Gastrocnemius medialis (tissue), 4 donors: ENCODE measurements at regions not wholly inside any gene's neighbourhood (a gene's known extent, or its start where the extent isn't known, plus 50 kb on each side); places are given as distances from the start of the nearest gene placed in this dataset.
"Not testable (repeated sequence)": the region's sequence is repeated elsewhere in the genome, so short reads cannot be mapped to it uniquely, and the experiment has no call there.

ENCODE experiments used
- ATAC-seq, 2 donors: fragments of 150-250 bp; one replicate each; pipeline ENCODE4 v1.9.1; 2016
- DNase-seq, 2 donors: peaks; one replicate each; pipeline ENCODE4 v3.0.0-alpha.2; 2019
- H3K27ac ChIP-seq, 4 donors: fragments of 200-600 bp; sonication (generic); 1 replicate in 1 of 4; 2 replicates in 3 of 4; pipeline ENCODE4 v1.5.1; 2016 to 2018; ENCODE audit warnings: mild to moderate bottlenecking in 2 of 4, moderate library complexity in 1 of 4
- H3K27me3 ChIP-seq, 3 donors: fragments of 200-600 bp; sonication (generic) in 2 of 3; 1 replicate in 1 of 3; 2 replicates in 2 of 3; pipeline versions ENCODE4 v1.5.1 to v1.6.0; 2016 to 2019; ENCODE audit warnings: mild to moderate bottlenecking in 1 of 3, moderate library complexity in 1 of 3
- H3K36me3 ChIP-seq, 2 donors: fragments of 200-600 bp; sonication (generic) in 1 of 2; one replicate each; pipeline ENCODE4 v1.5.1; 2017 to 2018
- H3K4me1 ChIP-seq, 2 donors: fragments of 200-600 bp; sonication (generic) in 1 of 2; one replicate each; pipeline ENCODE4 v1.5.1; 2016 to 2017; ENCODE audit warnings: mild to moderate bottlenecking in 2 of 2
- H3K4me3 ChIP-seq, 4 donors: fragments of 200-600 bp; sonication (generic) in 3 of 4; 1 replicate in 1 of 4; 2 replicates in 3 of 4; pipeline ENCODE4 v1.5.1; 2016 to 2019; ENCODE audit warnings: mild to moderate bottlenecking in 2 of 4
- H3K9me3 ChIP-seq, 3 donors: fragments of 200-600 bp; sonication (generic) in 2 of 3; 1 replicate in 1 of 3; 2 replicates in 2 of 3; pipeline ENCODE4 v1.5.1; 2016 to 2019
- CTCF ChIP-seq, 5 experiments: fragments of 450-650 bp in 3 of 5; fragments of 200-600 bp in 2 of 5; sonication (generic) in 2 of 5; IDR thresholded peaks in 4 of 5; conservative IDR thresholded peaks in 1 of 5; 1 replicate in 4 of 5; 2 replicates in 1 of 5; pipeline ENCODE4 v1.5.1; 2016 to 2019; ENCODE audit warnings: antibody characterized with exemption in 5 of 5, mild to moderate bottlenecking in 3 of 5, moderate library complexity in 3 of 5
- POLR2A ChIP-seq, 2 donors: fragments of 450-650 bp; IDR thresholded peaks; one replicate each; pipeline ENCODE4 v1.6.1; 2017; ENCODE audit warnings: antibody characterized with exemption in 2 of 2, mild to moderate bottlenecking in 2 of 2, moderate library complexity in 2 of 2
- in situ Hi-C, 4 donors: fragments of 200-750 bp; cut with MboI; loops; one replicate each; pipeline versions ENCODE4 v1.15.0 to v1.8.0; 2017; ENCODE audit warnings: low sequenced_read_pairs in 4 of 4
- intact Hi-C: fragments of 100-400 bp; cut with DNase I; formaldehyde crosslinking; loops from one replicate; pipeline ENCODE4 v1.15.1; 2023; ENCODE audit warnings: low total_unique reads

- H3K4me3 ChIP-seq: no peak overlapping the region
- H3K9me3 ChIP-seq: no peaks in the 10 kb centered on the region
- H3K36me3 ChIP-seq: no peaks in the 10 kb centered on the region
- intact Hi-C loops: no loop called here
- ATAC-seq: no peak
- DNase-seq: no peak
- TF ChIP-seq CTCF (IDR thresholded peaks at IDR 0.05 in 4 of 5, conservative IDR thresholded peaks at IDR 0.05 in 1 of 5) (no peak), POLR2A (IDR thresholded peaks at IDR 0.05) (no peak)
- in situ Hi-C loops: no loop called here
- H3K27me3 ChIP-seq: no peaks in the 10 kb centered on the region
- no peak overlapping the region for H3K27ac ChIP-seq
- H3K4me1 ChIP-seq: no peaks in the 10 kb centered on the region
These were observed 504.9 kb upstream of the SOX11 start for GRCh38 chr2:5187283-5187682.

GRCh38 chr2:5188636-5189035 is 503.5 kb upstream of the SOX11 start:
- no peaks in the 10 kb centered on the region for H3K36me3 ChIP-seq
- in situ Hi-C loops: no loop called here
- no peak overlapping the region for H3K4me3 ChIP-seq
- ATAC-seq (no peak), DNase-seq (no peak)
- intact Hi-C loops: no loop called here
- no peaks in the 10 kb centered on the region for H3K27me3 ChIP-seq
- H3K4me1 ChIP-seq: no peaks in the 10 kb centered on the region
- no peaks in the 10 kb centered on the region for H3K9me3 ChIP-seq
- no peak overlapping the region for H3K27ac ChIP-seq
- no peak for TF ChIP-seq CTCF (IDR thresholded peaks at IDR 0.05 in 4 of 5, conservative IDR thresholded peaks at IDR 0.05 in 1 of 5)
- TF ChIP-seq POLR2A (IDR thresholded peaks at IDR 0.05): no peak

GRCh38 chr2:5190023-5190422 is 502.2 kb upstream of the SOX11 start:
- Histone ChIP-seq H3K4me1 (no peaks in the 10 kb centered on the region), H3K27ac (no peak overlapping the region), H3K27me3 (no peaks in the 10 kb centered on the region), H3K36me3 (no peaks in the 10 kb centered on the region), H3K9me3 (no peaks in the 10 kb centered on the region), H3K4me3 (no peak overlapping the region)
- intact Hi-C loops (no loop called here), in situ Hi-C loops (no loop called here)
- DNase-seq (no peak), ATAC-seq (no peak)
- TF ChIP-seq POLR2A (IDR thresholded peaks at IDR 0.05) (no peak), CTCF (IDR thresholded peaks at IDR 0.05 in 4 of 5, conservative IDR thresholded peaks at IDR 0.05 in 1 of 5) (no peak)

DNA sequence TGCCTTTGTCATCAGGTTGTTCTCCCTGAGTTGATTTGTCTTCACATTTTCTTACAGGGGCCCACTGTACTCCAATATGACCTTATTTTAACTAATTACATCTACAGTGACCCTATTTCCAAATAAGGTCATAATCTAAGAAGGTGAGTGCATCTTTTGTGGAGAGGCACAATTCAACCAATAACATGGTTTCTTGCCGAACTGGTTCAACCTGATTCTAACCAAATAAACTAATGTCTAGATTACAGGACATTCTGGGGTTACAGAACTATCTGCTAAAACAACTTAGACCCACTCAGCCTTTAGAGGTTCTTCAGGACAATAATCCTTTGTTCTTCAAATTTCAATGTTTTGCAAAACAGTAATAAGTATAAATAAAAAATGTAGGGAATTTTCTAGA is 496.5 kb upstream of the SOX11 start:
- no peaks in the 10 kb centered on the region for H3K27me3 ChIP-seq
- H3K9me3 ChIP-seq: peaks cover 0 to 3% (median 0%) of the 10 kb centered on the region in 3 donors
- no peak for ATAC-seq
- no peak overlapping the region for H3K4me3 ChIP-seq
- no peaks in the 10 kb centered on the region for H3K36me3 ChIP-seq
- in situ Hi-C loops: no loop called here
- no peaks in the 10 kb centered on the region for H3K4me1 ChIP-seq
- intact Hi-C loops: no loop called here
- no peak for TF ChIP-seq POLR2A (IDR thresholded peaks at IDR 0.05)
- no peak for TF ChIP-seq CTCF (IDR thresholded peaks at IDR 0.05 in 4 of 5, conservative IDR thresholded peaks at IDR 0.05 in 1 of 5)
- DNase-seq: no peak
- no peak overlapping the region for H3K27ac ChIP-seq

GRCh38 chr2:5203134-5203755 is 488.9 kb upstream of the SOX11 start:
- Histone ChIP-seq H3K27me3 (no peaks in the 10 kb centered on the region), H3K4me1 (no peaks in the 10 kb centered on the region), H3K36me3 (no peaks in the 10 kb centered on the region), H3K9me3 (no peaks in the 10 kb centered on the region), H3K27ac (no peak overlapping the region), H3K4me3 (no peak overlapping the region)
- no peak for ATAC-seq
- intact Hi-C loops: no loop called here
- no peak for DNase-seq
- in situ Hi-C loops: no loop called here
- no peak for TF ChIP-seq POLR2A (IDR thresholded peaks at IDR 0.05)
- TF ChIP-seq CTCF (IDR thresholded peaks at IDR 0.05 in 4 of 5, conservative IDR thresholded peaks at IDR 0.05 in 1 of 5): no peak

- H3K4me1 ChIP-seq, H3K4me3 ChIP-seq, H3K9me3 ChIP-seq, H3K27me3 ChIP-seq, H3K27ac ChIP-seq, intact Hi-C loops, ATAC-seq, DNase-seq, in situ Hi-C loops, H3K36me3 ChIP-seq: not testable (repeated sequence)
These were observed 485.4 kb upstream of the SOX11 start for GRCh38 chr2:5206742-5207141.
